ENCODE measurements at regions not wholly inside any gene's neighbourhood (a gene's known extent, or its start where the extent isn't known, plus 50 kb on each side); places are given as distances from the start of the nearest gene placed in this dataset.

DNA sequence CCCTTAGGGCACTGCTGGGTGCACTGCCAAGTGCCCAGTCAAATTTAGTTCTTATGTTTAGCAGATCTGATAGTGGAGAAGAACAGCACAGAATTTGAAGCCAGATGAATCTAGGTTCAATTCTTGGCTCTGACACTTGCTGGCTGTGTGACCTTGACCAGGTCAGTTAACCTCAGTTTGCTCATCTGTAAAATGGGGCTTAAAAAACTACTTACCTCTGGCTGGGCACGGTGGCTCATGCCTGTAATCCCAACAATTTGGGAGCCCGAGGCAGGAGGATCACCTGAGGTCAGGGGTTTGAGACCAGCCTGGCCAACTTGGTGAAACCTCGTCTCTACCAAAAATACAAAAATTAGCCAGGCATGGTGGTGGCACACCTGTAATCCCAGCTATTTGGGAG lies 49.9 kb upstream of the MLN start:
- DNase-seq (no peak), ATAC-seq (no peak)
- H3K4me1 ChIP-seq, result no peaks in the 10 kb centered on the region
- H3K9me3 ChIP-seq, result no peaks in the 10 kb centered on the region
- 83 to 88% (median 87%) methylated on average over 3 of the region's 3 CpGs for WGBS, 3 donors
- intact Hi-C loops (cut with DNase I), result no loop called here
- no peaks in the 10 kb centered on the region for H3K27me3 ChIP-seq (ENCODE audit: insufficient read depth in 3 of 3, low read length in 2 of 3)
- no peak for TF ChIP-seq CTCF (IDR thresholded peaks at IDR 0.05)
- H3K4me3 ChIP-seq, result no peak overlapping the region
- H3K27ac ChIP-seq, result no peak overlapping the region
- no peaks in the 10 kb centered on the region for H3K36me3 ChIP-seq (ENCODE audit: insufficient read depth in 1 of 2, low read depth in 1 of 2)

Measured in psoas muscle (tissue), 7 donors.